HG02642 (cell line): ENCODE measurements at regions not wholly inside any gene's neighbourhood (a gene's known extent, or its start where the extent isn't known, plus 50 kb on each side); places are given as distances from the start of the nearest gene placed in this dataset.
"Not testable (repeated sequence)": the region's sequence is repeated elsewhere in the genome, so short reads cannot be mapped to it uniquely, and the experiment has no call there.

ENCODE experiments used
- ATAC-seq: cut with Tn5 transposase; IDR thresholded peaks from one replicate; pipeline ENCODE4 v1.9.1; 2021; ENCODE audit warnings: mild to moderate bottlenecking; ENCODE audit not compliant: unreplicated experiment, poor library complexity

GRCh38 chr4:132792310-132792709 is 356.8 kb upstream of the PCDH10 start:
- ATAC-seq = no peak

GRCh38 chr4:132797856-132798255 is 351.2 kb upstream of the PCDH10 start:
- ATAC-seq = no peak

GRCh38 chr4:132809298-132810032 is 339.6 kb upstream of the PCDH10 start:
- ATAC-seq = no peak

- not testable (repeated sequence) for ATAC-seq
Measured at GRCh38 chr4:132813061-132813460, 336.0 kb upstream of the PCDH10 start.

GRCh38 chr4:132818091-132818490 is 331.0 kb upstream of the PCDH10 start:
- no peak for ATAC-seq

GRCh38 chr4:132823419-132823818 is 325.7 kb upstream of the PCDH10 start:
- ATAC-seq = no peak

- ATAC-seq = no peak
Measured at GRCh38 chr4:132824761-132825160, 324.3 kb upstream of the PCDH10 start.

GRCh38 chr4:132827522-132827921 is 321.6 kb upstream of the PCDH10 start:
- ATAC-seq = no peak

GRCh38 chr4:132838244-132838643 is 310.9 kb upstream of the PCDH10 start:
- no peak for ATAC-seq

GRCh38 chr4:132839070-132839469 is 310.0 kb upstream of the PCDH10 start:
- no peak for ATAC-seq

- ATAC-seq = no peak
Measured at GRCh38 chr4:132859929-132860328, 289.2 kb upstream of the PCDH10 start.

- no peak for ATAC-seq
Measured at GRCh38 chr4:132860976-132861375, 288.1 kb upstream of the PCDH10 start.

- ATAC-seq = no peak
Measured at GRCh38 chr4:132863619-132864018, 285.5 kb upstream of the PCDH10 start.

- ATAC-seq = no peak
Measured at GRCh38 chr4:132865458-132865857, 283.6 kb upstream of the PCDH10 start.

- ATAC-seq = no peak
Measured at GRCh38 chr4:132865922-132866321, 283.2 kb upstream of the PCDH10 start.

- no peak for ATAC-seq
Measured at GRCh38 chr4:132866616-132867015, 282.5 kb upstream of the PCDH10 start.

- ATAC-seq = no peak
Measured at GRCh38 chr4:132893787-132894186, 255.3 kb upstream of the PCDH10 start.

- no peak for ATAC-seq
Measured at GRCh38 chr4:132901224-132901623, 247.9 kb upstream of the PCDH10 start.

GRCh38 chr4:132910229-132910748 is 238.8 kb upstream of the PCDH10 start:
- ATAC-seq = no peak

- ATAC-seq = no peak
Measured at GRCh38 chr4:132918096-132918495, 231.0 kb upstream of the PCDH10 start.

- no peak for ATAC-seq
Measured at GRCh38 chr4:132923516-132923915, 225.6 kb upstream of the PCDH10 start.

GRCh38 chr4:132934911-132935310 is 214.2 kb upstream of the PCDH10 start:
- ATAC-seq = no peak
